K562 (cell line): ENCODE measurements at regions not wholly inside any gene's neighbourhood (a gene's known extent, or its start where the extent isn't known, plus 50 kb on each side); places are given as distances from the start of the nearest gene placed in this dataset.

Source experiments
- ATAC-seq: fragments of 200-7000 bp; cut with Tn5 transposase; 3 replicates; pipeline ENCODE4 v1.9.1; 2020; ENCODE audit warnings: moderate library complexity
- BruUV-seq: library from RNA; stranded (reverse); fragments of 400-500 nt; replicated peaks from 2 replicates; lab custom pipeline; 2021; lab: Mats Ljungman, UMichigan
- CTCF ChIA-PET: fragments of 300-600 bp; formaldehyde crosslinking; extraction: SDS; loops from one replicate; lab custom pipeline; 2021; ENCODE audit warnings: low intra/inter-chr PET ratio; lab: Yijun Ruan, JAX
- POLR2A ChIA-PET: fragments of 300-600, 350-650 bp; sonication (Branson Sonifier 250); formaldehyde crosslinking; extraction: SDS; loops from one replicate; lab custom pipeline; 2021; ENCODE audit warnings: antibody characterized with exemption, inconsistent platforms; lab: Yijun Ruan, JAX
- DNase-seq, 4 experiments: peaks; one replicate each; pipeline versions ENCODE4 v3.0.0 to v3.0.0-alpha.2; 2011 to 2018; ENCODE audit warnings: low spot score in 3 of 4, mixed read lengths in 3 of 4; ENCODE audit errors: extremely low read depth in 1 of 4
- FAIRE-seq: peaks from 2 replicates; lab custom pipeline; 2011; peaks lifted over from hg19 to GRCh38; lab: Jason Lieb, UNC
- H2AFZ ChIP-seq: 2 replicates; pipeline ENCODE4 v1.6.0; 2011; ENCODE audit warnings: low read depth, low read length, control low read depth, inconsistent platforms
- H3K27ac ChIP-seq: fragments of 200-600 bp; 3 replicates; pipeline ENCODE4 v1.8.0; 2011; ENCODE audit warnings: low read depth, mild to moderate bottlenecking, control low read depth, inconsistent platforms, low read length, moderate library complexity, mixed read lengths; ENCODE audit errors: extremely low read depth
- H3K27me3 ChIP-seq, 2 experiments: fragments of 300-600 bp in 1 of 2; 2 replicates in 1 of 2; 3 replicates in 1 of 2; pipeline versions ENCODE4 v1.6.0 to v1.8.0; 2011; ENCODE audit warnings: inconsistent platforms in 2 of 2, low read length in 2 of 2, mild to moderate bottlenecking in 1 of 2, mixed read lengths in 1 of 2, moderate library complexity in 1 of 2; ENCODE audit not compliant: control insufficient read depth in 2 of 2, insufficient read depth in 2 of 2
- H3K36me3 ChIP-seq: fragments of 300-600 bp; 3 replicates; pipeline ENCODE4 v1.8.0; 2011; ENCODE audit warnings: mild to moderate bottlenecking, low read length, inconsistent platforms; ENCODE audit not compliant: control insufficient read depth, insufficient read depth
- H3K4me1 ChIP-seq, 2 experiments: fragments of 200-600 bp in 1 of 2; replicated peaks in 1 of 2; 2 replicates in 1 of 2; 3 replicates in 1 of 2; pipeline versions ENCODE4 v1.5.1 to v1.8.0; 2011; ENCODE audit warnings: inconsistent platforms in 2 of 2, low read length in 2 of 2, mild to moderate bottlenecking in 1 of 2, mixed read lengths in 1 of 2, moderate library complexity in 1 of 2; ENCODE audit not compliant: control insufficient read depth in 2 of 2, insufficient read depth in 2 of 2
- H3K4me2 ChIP-seq: 2 replicates; pipeline ENCODE4 v1.6.1; 2011; ENCODE audit warnings: low read length, control low read depth, inconsistent platforms, mixed read lengths; ENCODE audit not compliant: insufficient read depth
- H3K4me3 ChIP-seq: fragments of 200-600 bp; sonication (generic), shearing (Covaris generic); 2 replicates; pipeline ENCODE4 v1.5.1; 2016; ENCODE audit warnings: control low read depth, inconsistent platforms
- H3K79me2 ChIP-seq: fragments of 200-600 bp; 3 replicates; pipeline ENCODE4 v1.8.0; 2011; ENCODE audit warnings: low read length, inconsistent platforms; ENCODE audit not compliant: control insufficient read depth, insufficient read depth
- H3K9ac ChIP-seq, 2 experiments: 2 replicates each; pipeline versions ENCODE4 v1.6.0 to v1.6.1; 2011; ENCODE audit warnings: low read depth in 2 of 2, low read length in 2 of 2, control low read depth in 1 of 2, inconsistent platforms in 1 of 2, mild to moderate bottlenecking in 1 of 2, mixed read lengths in 1 of 2; ENCODE audit not compliant: insufficient read depth in 1 of 2
- H3K9me1 ChIP-seq: one replicate; pipeline ENCODE4 v1.6.0; 2011; ENCODE audit warnings: inconsistent platforms, mild to moderate bottlenecking, low read length, moderate library complexity; ENCODE audit not compliant: control insufficient read depth, insufficient read depth
- H3K9me3 ChIP-seq: replicated peaks from 2 replicates; pipeline ENCODE4 v1.5.1; 2011; ENCODE audit warnings: low read depth, low read length, inconsistent platforms; ENCODE audit not compliant: control insufficient read depth, insufficient read depth
- H4K20me1 ChIP-seq: replicated peaks from 2 replicates; pipeline ENCODE4 v1.6.1; 2011; ENCODE audit warnings: low read length, inconsistent platforms, mixed read lengths; ENCODE audit not compliant: control insufficient read depth, insufficient read depth
- CBX3 ChIP-seq, 2 experiments: IDR thresholded peaks; 1 replicate in 1 of 2; 2 replicates in 1 of 2; pipeline ENCODE4 v1.6.1; 2012; ENCODE audit warnings: inconsistent platforms in 2 of 2, low read length in 2 of 2, borderline replicate concordance in 1 of 2, control low read depth in 1 of 2
- HDGF ChIP-seq: fragments of 450-650 bp; IDR thresholded peaks from 2 replicates; pipeline ENCODE4 v1.6.1; 2016
- POLR2AphosphoS2 ChIP-seq: IDR thresholded peaks from 2 replicates; pipeline ENCODE4 v1.6.1; 2012; ENCODE audit warnings: low read length, improper control_type of control experiment
- SREBF2 ChIP-seq: sonication (generic); formaldehyde crosslinking; IDR thresholded peaks from 2 replicates; pipeline ENCODE4 v1.4.0; 2020; ENCODE audit warnings: mild to moderate bottlenecking, missing genetic modification reagents
- SUPT5H ChIP-seq: fragments of 450-650 bp; IDR thresholded peaks from 2 replicates; pipeline ENCODE4 v1.6.1; 2016
- TFE3 ChIP-seq: fragments of 450-650 bp; formaldehyde crosslinking; IDR thresholded peaks from 2 replicates; pipeline ENCODE4 v1.4.0; 2020; ENCODE audit warnings: mild to moderate bottlenecking, mixed read lengths
- U2AF1 ChIP-seq: fragments of 200-400 bp; formaldehyde crosslinking; optimal IDR thresholded peaks from 2 replicates; pipeline ENCODE3; 2017; ENCODE audit warnings: mild to moderate bottlenecking, low read depth, low read length, moderate library complexity
- ZBTB17 ChIP-seq: fragments of 450-650 bp; formaldehyde crosslinking; IDR thresholded peaks from 2 replicates; pipeline ENCODE4 v1.4.0; 2020; ENCODE audit warnings: mild to moderate bottlenecking
- ZKSCAN3 ChIP-seq: fragments of 250-450 bp; sonication (Bioruptor Pico); IDR thresholded peaks from 2 replicates; pipeline ENCODE4 v1.4.0; 2020
- ZNF347 ChIP-seq: fragments of 450-650 bp; formaldehyde crosslinking; IDR thresholded peaks from 2 replicates; pipeline ENCODE4 v1.4.0; 2020; ENCODE audit warnings: low read depth, mild to moderate bottlenecking, moderate library complexity
- ZNF785 ChIP-seq: fragments of 250-450 bp; sonication (Bioruptor Pico); IDR thresholded peaks from 2 replicates; pipeline ENCODE4 v1.4.0; 2020; ENCODE audit warnings: mild to moderate bottlenecking
- WGBS: fragments of 100-300 bp; shearing (Covaris generic); methylation state at CpG from one replicate; pipeline ENCODE4 v1.1.6; 2016; ENCODE audit warnings: low coverage, mixed read lengths; ENCODE audit not compliant: insufficient coverage; ENCODE audit errors: missing lambda C conversion rate; 5-methylcytosine and 5-hydroxymethylcytosine counted together
- in situ Hi-C: fragments of 300-500 bp; cut with MboI; formaldehyde crosslinking; loops from 4 replicates; pipeline ENCODE4 v1.15.0; 2018; ENCODE audit warnings: inconsistent platforms, mixed read lengths
- intact Hi-C: fragments of 100-400 bp; cut with micrococcal nuclease; formaldehyde crosslinking; loops from 2 replicates; pipeline ENCODE4 v1.14.2; 2022
- TF ChIP-seq, protein P1 (sequence below): fragments of 250-450 bp; sonication (Bioruptor Pico); IDR thresholded peaks from 2 replicates; pipeline ENCODE4 v1.8.0; 2021; ENCODE audit warnings: moderate library complexity, mild to moderate bottlenecking, inconsistent platforms
- TF ChIP-seq, protein P2 (sequence below): sonication (generic); formaldehyde crosslinking; IDR thresholded peaks from 2 replicates; pipeline ENCODE4 v1.8.0; 2022; ENCODE audit warnings: mild to moderate bottlenecking, missing genetic modification reagents
- TF ChIP-seq, protein P3 (sequence below): fragments of 450-650 bp; formaldehyde crosslinking; IDR thresholded peaks from 2 replicates; pipeline ENCODE4 v1.4.0; 2020; ENCODE audit warnings: mild to moderate bottlenecking, moderate library complexity
- TF ChIP-seq, protein P4 (sequence below): IDR thresholded peaks from 3 replicates; pipeline ENCODE4 v1.6.1; 2011; ENCODE audit warnings: borderline replicate concordance, mild to moderate bottlenecking; ENCODE audit not compliant: insufficient read length, insufficient read depth

DNA sequence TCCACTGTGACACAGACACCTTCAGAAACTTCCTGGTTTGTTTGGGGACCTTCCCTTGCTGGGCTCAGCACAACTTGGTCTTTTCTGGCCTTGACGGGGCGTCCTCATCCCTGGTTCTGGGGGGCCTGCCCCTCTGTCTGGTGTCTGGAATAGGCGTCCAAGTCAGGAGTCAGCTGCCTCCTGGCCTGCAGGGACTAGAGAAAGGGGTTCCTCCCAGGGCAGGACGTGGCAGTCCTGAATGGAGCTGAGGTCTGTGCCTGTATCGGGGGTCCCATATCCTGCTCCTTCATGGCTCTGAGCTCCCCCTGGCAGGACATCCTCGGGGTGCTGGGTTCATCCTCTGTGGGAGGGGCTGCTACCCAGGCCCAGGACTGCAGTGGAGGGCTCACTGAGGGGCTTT, 384.0 kb downstream of the TMEM121 start:
- Histone ChIP-seq H3K4me1 (no peaks in the 10 kb centered on the region), H3K27ac (no peak overlapping the region), H3K4me2 (no peak overlapping the region), H3K79me2 (no peaks in the 10 kb centered on the region), H3K9ac (no peak overlapping the region), H2AFZ (no peak overlapping the region), H3K9me1 (no peaks in the 10 kb centered on the region), H3K4me3 (no peak overlapping the region), H4K20me1 (no peaks in the 10 kb centered on the region), H3K27me3 (no peaks in the 10 kb centered on the region)
- in situ Hi-C loops: no loop called here
- no CpG with 5 or more reads among the region's 6 CpGs for WGBS
- no peak for DNase-seq
- no peak for ATAC-seq
- intact Hi-C loops: no loop called here
- no peak for FAIRE-seq
- CTCF ChIA-PET: no interaction called here
- BruUV-seq: no TSS peak
- TF ChIP-seq ZNF785 (CRISPR knock-in tag) (no peak), TFE3 (no peak), CBX3 (IDR thresholded peaks at IDR 0.05; ENCODE audit: borderline replicate concordance in 1 of 2, low read length in 2 of 2) (no peak), POLR2AphosphoS2 (no peak), ZKSCAN3 (CRISPR knock-in tag) (no peak), SREBF2 (CRISPR knock-in tag) (no peak), HDGF (no peak), U2AF1 (no peak), ZNF347 (CRISPR knock-in tag) (no peak), ZBTB17 (CRISPR knock-in tag) (no peak), SUPT5H (no peak)
- TF ChIP-seq, protein P1, sequence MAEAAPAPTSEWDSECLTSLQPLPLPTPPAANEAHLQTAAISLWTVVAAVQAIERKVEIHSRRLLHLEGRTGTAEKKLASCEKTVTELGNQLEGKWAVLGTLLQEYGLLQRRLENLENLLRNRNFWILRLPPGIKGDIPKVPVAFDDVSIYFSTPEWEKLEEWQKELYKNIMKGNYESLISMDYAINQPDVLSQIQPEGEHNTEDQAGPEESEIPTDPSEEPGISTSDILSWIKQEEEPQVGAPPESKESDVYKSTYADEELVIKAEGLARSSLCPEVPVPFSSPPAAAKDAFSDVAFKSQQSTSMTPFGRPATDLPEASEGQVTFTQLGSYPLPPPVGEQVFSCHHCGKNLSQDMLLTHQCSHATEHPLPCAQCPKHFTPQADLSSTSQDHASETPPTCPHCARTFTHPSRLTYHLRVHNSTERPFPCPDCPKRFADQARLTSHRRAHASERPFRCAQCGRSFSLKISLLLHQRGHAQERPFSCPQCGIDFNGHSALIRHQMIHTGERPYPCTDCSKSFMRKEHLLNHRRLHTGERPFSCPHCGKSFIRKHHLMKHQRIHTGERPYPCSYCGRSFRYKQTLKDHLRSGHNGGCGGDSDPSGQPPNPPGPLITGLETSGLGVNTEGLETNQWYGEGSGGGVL (CRISPR knock-in tag): no peak
- TF ChIP-seq, protein P2, sequence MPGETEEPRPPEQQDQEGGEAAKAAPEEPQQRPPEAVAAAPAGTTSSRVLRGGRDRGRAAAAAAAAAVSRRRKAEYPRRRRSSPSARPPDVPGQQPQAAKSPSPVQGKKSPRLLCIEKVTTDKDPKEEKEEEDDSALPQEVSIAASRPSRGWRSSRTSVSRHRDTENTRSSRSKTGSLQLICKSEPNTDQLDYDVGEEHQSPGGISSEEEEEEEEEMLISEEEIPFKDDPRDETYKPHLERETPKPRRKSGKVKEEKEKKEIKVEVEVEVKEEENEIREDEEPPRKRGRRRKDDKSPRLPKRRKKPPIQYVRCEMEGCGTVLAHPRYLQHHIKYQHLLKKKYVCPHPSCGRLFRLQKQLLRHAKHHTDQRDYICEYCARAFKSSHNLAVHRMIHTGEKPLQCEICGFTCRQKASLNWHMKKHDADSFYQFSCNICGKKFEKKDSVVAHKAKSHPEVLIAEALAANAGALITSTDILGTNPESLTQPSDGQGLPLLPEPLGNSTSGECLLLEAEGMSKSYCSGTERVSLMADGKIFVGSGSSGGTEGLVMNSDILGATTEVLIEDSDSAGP (CRISPR knock-in tag): no peak
- TF ChIP-seq, protein P3, sequence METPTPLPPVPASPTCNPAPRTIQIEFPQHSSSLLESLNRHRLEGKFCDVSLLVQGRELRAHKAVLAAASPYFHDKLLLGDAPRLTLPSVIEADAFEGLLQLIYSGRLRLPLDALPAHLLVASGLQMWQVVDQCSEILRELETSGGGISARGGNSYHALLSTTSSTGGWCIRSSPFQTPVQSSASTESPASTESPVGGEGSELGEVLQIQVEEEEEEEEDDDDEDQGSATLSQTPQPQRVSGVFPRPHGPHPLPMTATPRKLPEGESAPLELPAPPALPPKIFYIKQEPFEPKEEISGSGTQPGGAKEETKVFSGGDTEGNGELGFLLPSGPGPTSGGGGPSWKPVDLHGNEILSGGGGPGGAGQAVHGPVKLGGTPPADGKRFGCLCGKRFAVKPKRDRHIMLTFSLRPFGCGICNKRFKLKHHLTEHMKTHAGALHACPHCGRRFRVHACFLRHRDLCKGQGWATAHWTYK (CRISPR knock-in tag): no peak
- TF ChIP-seq, protein P4, sequence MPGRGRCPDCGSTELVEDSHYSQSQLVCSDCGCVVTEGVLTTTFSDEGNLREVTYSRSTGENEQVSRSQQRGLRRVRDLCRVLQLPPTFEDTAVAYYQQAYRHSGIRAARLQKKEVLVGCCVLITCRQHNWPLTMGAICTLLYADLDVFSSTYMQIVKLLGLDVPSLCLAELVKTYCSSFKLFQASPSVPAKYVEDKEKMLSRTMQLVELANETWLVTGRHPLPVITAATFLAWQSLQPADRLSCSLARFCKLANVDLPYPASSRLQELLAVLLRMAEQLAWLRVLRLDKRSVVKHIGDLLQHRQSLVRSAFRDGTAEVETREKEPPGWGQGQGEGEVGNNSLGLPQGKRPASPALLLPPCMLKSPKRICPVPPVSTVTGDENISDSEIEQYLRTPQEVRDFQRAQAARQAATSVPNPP: no peak
- TF ChIP-seq, all 486 proteins: peak for 0
- Histone ChIP-seq H3K9me3 (no peaks in the 10 kb centered on the region), H3K36me3 (no peaks in the 10 kb centered on the region)
- POLR2A ChIA-PET: no interaction called here
